HUES48 (cell line): ENCODE measurements at regions not wholly inside any gene's neighbourhood (a gene's known extent, or its start where the extent isn't known, plus 50 kb on each side); places are given as distances from the start of the nearest gene placed in this dataset.

Source experiments
- H3K27ac ChIP-seq: one replicate; pipeline ENCODE4 v1.7.0; 2013; ENCODE audit warnings: low read depth, low read length, inconsistent platforms
- H3K27me3 ChIP-seq: 2 replicates; pipeline ENCODE4 v1.6.1; 2013; ENCODE audit warnings: mild to moderate bottlenecking, low read length; ENCODE audit not compliant: control insufficient read depth, insufficient read depth
- H3K36me3 ChIP-seq: 2 replicates; pipeline ENCODE4 v1.6.1; 2013; ENCODE audit warnings: low read length; ENCODE audit not compliant: control insufficient read depth, insufficient read depth
- H3K4me1 ChIP-seq: 2 replicates; pipeline ENCODE4 v1.6.1; 2013; ENCODE audit warnings: mild to moderate bottlenecking, low read length; ENCODE audit not compliant: control insufficient read depth, insufficient read depth
- H3K4me3 ChIP-seq: 2 replicates; pipeline ENCODE4 v1.5.1; 2013; ENCODE audit warnings: mild to moderate bottlenecking, low read depth, low read length
- H3K9ac ChIP-seq: 2 replicates; pipeline ENCODE4 v1.6.1; 2013; ENCODE audit warnings: mild to moderate bottlenecking, low read depth, low read length, moderate library complexity
- H3K9me3 ChIP-seq: 2 replicates; pipeline ENCODE4 v1.6.1; 2013; ENCODE audit warnings: low read length; ENCODE audit not compliant: control insufficient read depth, insufficient read depth

GRCh38 chr7:108770981-108771745, 201.5 kb downstream of the DNAJB9 start:
- Histone ChIP-seq H3K36me3 (no peaks in the 10 kb centered on the region), H3K4me1 (no peaks in the 10 kb centered on the region), H3K9me3 (no peaks in the 10 kb centered on the region), H3K4me3 (no peak overlapping the region), H3K9ac (no peak overlapping the region), H3K27ac (no peak overlapping the region), H3K27me3 (no peaks in the 10 kb centered on the region)

GRCh38 chr7:108771853-108772252, 202.2 kb downstream of the DNAJB9 start:
- H3K27ac ChIP-seq, result no peak overlapping the region
- H3K9ac ChIP-seq, result no peak overlapping the region
- no peaks in the 10 kb centered on the region for H3K4me1 ChIP-seq
- H3K27me3 ChIP-seq, result no peaks in the 10 kb centered on the region
- H3K36me3 ChIP-seq, result no peaks in the 10 kb centered on the region
- no peaks in the 10 kb centered on the region for H3K9me3 ChIP-seq
- H3K4me3 ChIP-seq, result no peak overlapping the region

GRCh38 chr7:108777966-108778365, 208.3 kb downstream of the DNAJB9 start:
- H3K27me3 ChIP-seq, result no peaks in the 10 kb centered on the region
- no peaks in the 10 kb centered on the region for H3K36me3 ChIP-seq
- H3K27ac ChIP-seq, result no peak overlapping the region
- H3K9me3 ChIP-seq, result no peaks in the 10 kb centered on the region
- no peak overlapping the region for H3K9ac ChIP-seq
- no peaks in the 10 kb centered on the region for H3K4me1 ChIP-seq
- no peak overlapping the region for H3K4me3 ChIP-seq

- H3K36me3 ChIP-seq, result no peaks in the 10 kb centered on the region
- H3K9me3 ChIP-seq, result peaks cover 9% of the 10 kb centered on the region
- H3K4me3 ChIP-seq, result no peak overlapping the region
- H3K4me1 ChIP-seq, result no peaks in the 10 kb centered on the region
- no peak overlapping the region for H3K9ac ChIP-seq
- H3K27me3 ChIP-seq, result no peaks in the 10 kb centered on the region
- H3K27ac ChIP-seq, result no peak overlapping the region
Observed at GRCh38 chr7:108789451-108789850, 219.8 kb downstream of the DNAJB9 start.

- Histone ChIP-seq H3K4me3 (no peak overlapping the region), H3K27me3 (no peaks in the 10 kb centered on the region), H3K9ac (no peak overlapping the region), H3K36me3 (no peaks in the 10 kb centered on the region), H3K4me1 (no peaks in the 10 kb centered on the region), H3K27ac (no peak overlapping the region), H3K9me3 (peaks cover 3% of the 10 kb centered on the region)
Observed at GRCh38 chr7:108794466-108794865, 224.8 kb downstream of the DNAJB9 start.

GRCh38 chr7:108802650-108803049, 233.0 kb downstream of the DNAJB9 start:
- Histone ChIP-seq H3K9me3 (no peaks in the 10 kb centered on the region), H3K9ac (no peak overlapping the region), H3K27ac (no peak overlapping the region), H3K4me3 (no peak overlapping the region), H3K4me1 (no peaks in the 10 kb centered on the region), H3K36me3 (no peaks in the 10 kb centered on the region), H3K27me3 (no peaks in the 10 kb centered on the region)

GRCh38 chr7:108805808-108806397, 236.2 kb downstream of the DNAJB9 start:
- no peaks in the 10 kb centered on the region for H3K9me3 ChIP-seq
- no peaks in the 10 kb centered on the region for H3K36me3 ChIP-seq
- no peak overlapping the region for H3K27ac ChIP-seq
- H3K9ac ChIP-seq, result no peak overlapping the region
- H3K4me3 ChIP-seq, result no peak overlapping the region
- no peaks in the 10 kb centered on the region for H3K27me3 ChIP-seq
- no peaks in the 10 kb centered on the region for H3K4me1 ChIP-seq

- Histone ChIP-seq H3K4me3 (no peak overlapping the region), H3K27ac (no peak overlapping the region), H3K9ac (no peak overlapping the region), H3K36me3 (no peaks in the 10 kb centered on the region), H3K4me1 (no peaks in the 10 kb centered on the region), H3K27me3 (no peaks in the 10 kb centered on the region), H3K9me3 (peaks cover 9% of the 10 kb centered on the region)
Observed at GRCh38 chr7:108808549-108809266, 239.0 kb downstream of the DNAJB9 start.

GRCh38 chr7:108809356-108809755, 239.7 kb downstream of the DNAJB9 start:
- Histone ChIP-seq H3K9ac (no peak overlapping the region), H3K4me1 (no peaks in the 10 kb centered on the region), H3K27me3 (no peaks in the 10 kb centered on the region), H3K27ac (no peak overlapping the region), H3K36me3 (no peaks in the 10 kb centered on the region), H3K4me3 (no peak overlapping the region), H3K9me3 (peaks cover 15% of the 10 kb centered on the region)

- H3K4me1 ChIP-seq, result no peaks in the 10 kb centered on the region
- no peak overlapping the region for H3K4me3 ChIP-seq
- no peak overlapping the region for H3K27ac ChIP-seq
- peaks cover 15% of the 10 kb centered on the region for H3K9me3 ChIP-seq
- no peaks in the 10 kb centered on the region for H3K36me3 ChIP-seq
- H3K27me3 ChIP-seq, result no peaks in the 10 kb centered on the region
- H3K9ac ChIP-seq, result no peak overlapping the region
Observed at GRCh38 chr7:108810756-108811385, 241.2 kb downstream of the DNAJB9 start.
